ENCODE measurements at regions not wholly inside any gene's neighbourhood (a gene's known extent, or its start where the extent isn't known, plus 50 kb on each side); places are given as distances from the start of the nearest gene placed in this dataset.

GRCh38 chr1:172826096-172826741, 167.3 kb downstream of the FASLG start (continued):
- no peak for TF ChIP-seq FOXP4 (CRISPR knock-in tag; IDR thresholded peaks at IDR 0.05)

- Mint-ChIP-seq H3K4me1 (no peaks in the 10 kb centered on the region), H3K27me3 (ENCODE audit: low read depth) (peaks cover 6% of the 10 kb centered on the region; the same call in 1 of the 2 replicates), H3K9me3 (no peaks in the 10 kb centered on the region), H3K4me3 (no peak overlapping the region), H3K36me3 (no peaks in the 10 kb centered on the region), H3K27ac (no peak overlapping the region)
- no peak for ATAC-seq
- TF ChIP-seq SMAD4 (CRISPR knock-in tag; IDR thresholded peaks at IDR 0.05): no peak
- no peak for TF ChIP-seq MXD4 (CRISPR knock-in tag; IDR thresholded peaks at IDR 0.05; ENCODE audit: borderline replicate concordance)
- no peak for TF ChIP-seq AFF4 (CRISPR knock-in tag; IDR thresholded peaks at IDR 0.05; ENCODE audit: borderline replicate concordance)
- TF ChIP-seq FOXK1 (CRISPR knock-in tag; IDR thresholded peaks at IDR 0.05): no peak
- no peak for TF ChIP-seq CTCF (IDR thresholded peaks at IDR 0.05)
- no peak for TF ChIP-seq GTF2I (CRISPR knock-in tag; conservative IDR thresholded peaks at IDR 0.05)
- no peak for TF ChIP-seq NR1H2 (CRISPR knock-in tag; IDR thresholded peaks at IDR 0.05)
- no peak for TF ChIP-seq SMAD3 (CRISPR knock-in tag; IDR thresholded peaks at IDR 0.05; ENCODE audit: borderline replicate concordance)
- TF ChIP-seq ZNF219 (CRISPR knock-in tag; IDR thresholded peaks at IDR 0.05; ENCODE audit: borderline replicate concordance): no peak
- no peak for TF ChIP-seq ZNF263 (CRISPR knock-in tag; IDR thresholded peaks at IDR 0.05; ENCODE audit: low read depth)
- no peak for TF ChIP-seq ZNF423 (CRISPR knock-in tag; IDR thresholded peaks at IDR 0.05)
- CTCF ChIA-PET: interaction anchor here (1.4 to 2.7 kb wide), 4 partner anchors 375 to 592 kb away, joined by 3 to 81 read pairs (median 5); no protein-coding TSS in a partner anchor
- POLR2A ChIA-PET: no interaction called here
- DNase-seq (ENCODE audit: low spot score): no peak
Observed at GRCh38 chr1:172827301-172827700, 168.4 kb downstream of the FASLG start.

GRCh38 chr1:172827841-172828240, 168.9 kb downstream of the FASLG start:
- CTCF ChIA-PET: interaction anchor here (1.4 to 2.7 kb wide), 2 partner anchors 375 to 592 kb away, joined by 3 to 81 read pairs; no protein-coding TSS in a partner anchor

More at GRCh38 chr1:172827841-172828240, 168.9 kb downstream of the FASLG start:
- DNase-seq (ENCODE audit: low spot score): no peak
- H3K27ac Mint-ChIP-seq: no peak overlapping the region
- H3K27me3 Mint-ChIP-seq (ENCODE audit: low read depth): peaks cover 6% of the 10 kb centered on the region; the same call in 1 of the 2 replicates
- H3K4me1 Mint-ChIP-seq: no peaks in the 10 kb centered on the region
- no peaks in the 10 kb centered on the region for H3K9me3 Mint-ChIP-seq
- POLR2A ChIA-PET: no interaction called here
- no peak for ATAC-seq
- no peak overlapping the region for H3K4me3 Mint-ChIP-seq
- TF ChIP-seq GTF2I (CRISPR knock-in tag; conservative IDR thresholded peaks at IDR 0.05) (no peak), NR1H2 (CRISPR knock-in tag; IDR thresholded peaks at IDR 0.05) (no peak), TEAD4 (CRISPR knock-in tag; IDR thresholded peaks at IDR 0.05) (no peak), NFATC4 (CRISPR knock-in tag; IDR thresholded peaks at IDR 0.05) (no peak), ZNF232 (CRISPR knock-in tag; IDR thresholded peaks at IDR 0.05) (no peak), CREB1 (CRISPR knock-in tag; IDR thresholded peaks at IDR 0.05) (no peak), IRF1 (CRISPR knock-in tag; IDR thresholded peaks at IDR 0.05) (no peak), NR2C2 (CRISPR knock-in tag; IDR thresholded peaks at IDR 0.05) (no peak), MLX (CRISPR knock-in tag; IDR thresholded peaks at IDR 0.05) (no peak)
- no peaks in the 10 kb centered on the region for H3K36me3 Mint-ChIP-seq
